NCI-H146 treated with DMSO at 0.1 percent for 48 hours (cell line): ENCODE measurements at regions not wholly inside any gene's neighbourhood (a gene's known extent, or its start where the extent isn't known, plus 50 kb on each side); places are given as distances from the start of the nearest gene placed in this dataset.

Experiments
- DNase-seq: peaks from one replicate; lab custom pipeline; 2025; ENCODE audit not compliant: unreplicated experiment; lab: John Stamatoyannopoulos, UW

- DNase-seq = no peak
These were observed 275.8 kb downstream of the FIGN start for GRCh38 chr2:163459986-163460385.

GRCh38 chr2:163456953-163457743 lies 278.7 kb downstream of the FIGN start:
- DNase-seq = no peak

GRCh38 chr2:163455815-163456214 lies 280.0 kb downstream of the FIGN start:
- DNase-seq = no peak

GRCh38 chr2:163453920-163454319 lies 281.9 kb downstream of the FIGN start:
- DNase-seq = no peak

GRCh38 chr2:163441603-163442002 lies 294.2 kb downstream of the FIGN start:
- DNase-seq = no peak

DNA sequence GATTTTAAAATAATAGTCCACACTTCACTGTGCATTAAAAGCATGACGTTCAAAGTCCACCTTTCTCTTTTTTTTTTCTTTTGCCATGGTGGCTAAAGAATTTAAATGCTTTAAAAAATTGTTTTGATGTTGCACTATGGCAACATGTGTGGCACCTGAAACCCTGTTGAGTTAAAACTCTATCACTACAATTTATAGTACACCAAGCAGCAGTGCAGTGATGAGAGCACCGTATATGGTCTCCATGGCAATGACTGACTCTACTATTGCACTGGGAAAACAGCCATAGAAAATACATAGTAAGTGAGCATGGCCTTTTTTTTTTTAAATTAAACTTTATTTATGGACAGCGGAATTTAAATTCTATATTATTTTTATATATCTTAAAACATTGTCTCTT lies 298.8 kb downstream of the FIGN start:
- no peak for DNase-seq

GRCh38 chr2:163428187-163428586 lies 307.6 kb downstream of the FIGN start:
- no peak for DNase-seq

- no peak for DNase-seq
These were observed 315.2 kb downstream of the FIGN start for GRCh38 chr2:163420604-163421003.

DNA sequence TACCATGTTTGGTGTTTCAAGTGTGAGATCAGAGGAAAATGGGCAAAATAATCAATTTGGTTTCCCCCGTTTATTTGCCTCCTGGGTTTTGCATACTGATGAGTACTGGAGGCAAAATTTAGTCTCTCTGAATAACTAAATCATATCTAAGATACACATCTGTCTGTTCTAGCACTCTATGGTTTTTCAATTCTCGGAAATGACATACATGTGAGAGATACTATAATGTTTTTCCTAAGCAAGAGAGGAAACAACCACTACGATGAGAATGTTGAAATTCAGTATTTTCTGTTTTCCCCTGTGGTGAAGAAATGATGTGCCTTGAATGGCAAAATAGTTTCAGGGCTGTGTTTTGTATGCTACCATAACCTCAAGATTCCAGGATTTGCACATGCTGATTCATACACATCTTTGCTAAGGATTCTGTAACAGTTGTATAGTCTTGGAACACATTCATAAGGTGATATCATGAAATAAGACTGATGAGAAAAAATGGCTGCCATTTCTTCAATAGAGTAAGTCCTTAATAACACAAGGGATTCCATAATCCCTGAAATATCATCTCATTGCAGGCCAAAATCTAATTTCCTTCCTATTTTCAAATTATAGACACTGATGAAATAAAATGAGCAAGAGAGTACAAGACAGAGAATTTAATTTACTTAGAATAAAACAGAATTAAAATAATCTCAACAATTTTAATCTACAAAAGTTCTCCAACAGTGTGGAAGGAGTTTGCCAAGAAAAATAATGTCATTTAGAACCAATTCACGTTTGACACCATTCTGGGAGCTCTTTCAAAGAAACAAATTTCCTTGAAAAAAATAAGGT lies 316.6 kb downstream of the FIGN start:
- no peak for DNase-seq

DNA sequence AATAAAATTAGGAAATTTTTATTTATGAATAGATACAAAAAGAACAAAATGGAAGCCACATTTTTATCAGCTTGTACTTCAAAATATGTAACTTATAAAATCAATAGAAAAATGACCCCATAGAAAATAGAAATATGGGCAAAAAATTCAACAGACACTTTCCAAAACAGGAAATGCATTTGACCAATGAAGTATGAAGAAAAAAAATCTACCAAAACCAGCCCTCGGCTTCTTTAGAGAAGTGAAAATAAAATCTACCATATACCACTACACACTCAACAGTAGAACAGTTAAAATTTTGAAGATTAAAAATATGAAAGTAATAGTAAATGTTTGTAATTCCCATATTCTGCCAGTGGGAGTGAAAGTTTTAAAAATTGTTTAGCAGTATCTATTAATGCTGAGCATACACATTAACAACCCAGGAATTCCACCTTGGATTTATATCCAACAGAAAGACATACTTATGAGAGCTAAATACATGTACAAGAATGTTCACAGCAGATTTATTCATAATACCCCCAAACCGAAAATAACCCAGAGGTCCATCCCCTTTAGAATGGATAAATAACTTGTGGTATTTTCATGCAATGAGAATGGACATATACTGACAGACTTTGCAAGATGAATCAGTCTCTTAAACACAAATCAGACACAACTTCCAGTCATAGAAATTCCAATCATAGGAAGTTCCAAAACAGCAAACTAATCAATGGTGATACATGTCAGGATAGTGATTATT lies 318.0 kb downstream of the FIGN start:
- DNase-seq = no peak

GRCh38 chr2:163414121-163414520 lies 321.7 kb downstream of the FIGN start:
- no peak for DNase-seq

DNA sequence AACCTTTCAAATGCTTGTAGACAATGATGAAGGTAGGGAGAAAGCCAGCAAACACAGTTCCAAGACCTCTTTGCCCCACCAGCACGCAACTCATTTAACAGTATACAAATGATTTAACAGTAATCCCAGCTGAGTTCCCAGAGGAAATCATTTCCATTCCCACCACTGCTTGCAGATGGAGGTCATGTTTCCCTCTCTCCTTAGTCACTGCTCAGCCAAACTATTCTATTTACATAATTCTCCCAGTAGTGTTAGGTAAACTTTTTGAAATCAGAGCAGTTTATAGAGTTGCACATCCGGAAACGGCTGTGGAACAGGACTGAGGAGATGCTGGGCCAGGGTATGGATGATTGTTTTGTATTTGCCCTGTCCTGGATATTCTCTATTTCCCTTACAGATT lies 328.5 kb downstream of the FIGN start:
- DNase-seq = no peak

- DNase-seq = no peak
These were observed 330.5 kb downstream of the FIGN start for GRCh38 chr2:163405298-163405697.

- no peak for DNase-seq
These were observed 334.3 kb downstream of the FIGN start for GRCh38 chr2:163401481-163401880.

- no peak for DNase-seq
These were observed 338.4 kb downstream of the FIGN start for GRCh38 chr2:163397451-163397850.

DNA sequence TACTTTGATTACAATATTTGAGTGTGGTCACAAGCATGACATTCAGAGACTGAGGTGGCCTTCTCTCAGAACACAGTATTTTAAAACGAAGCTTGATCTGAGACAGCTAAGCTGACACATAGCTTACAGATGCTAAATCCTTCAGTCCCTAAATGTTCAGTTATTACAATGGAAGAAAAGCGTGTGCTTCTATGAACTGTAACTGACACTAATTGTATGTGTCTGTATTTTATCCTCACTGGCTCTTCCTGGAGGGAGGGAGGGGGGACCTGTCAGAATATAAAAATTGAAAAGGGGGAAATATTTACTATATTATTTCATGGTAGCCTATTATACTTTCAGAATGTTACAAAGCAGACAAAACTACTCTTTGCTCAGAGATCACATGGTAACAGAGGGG lies 340.2 kb downstream of the FIGN start:
- no peak for DNase-seq

- no peak for DNase-seq
These were observed 346.0 kb downstream of the FIGN start for GRCh38 chr2:163389838-163390237.

GRCh38 chr2:163375472-163375871 lies 360.3 kb downstream of the FIGN start:
- no peak for DNase-seq

DNA sequence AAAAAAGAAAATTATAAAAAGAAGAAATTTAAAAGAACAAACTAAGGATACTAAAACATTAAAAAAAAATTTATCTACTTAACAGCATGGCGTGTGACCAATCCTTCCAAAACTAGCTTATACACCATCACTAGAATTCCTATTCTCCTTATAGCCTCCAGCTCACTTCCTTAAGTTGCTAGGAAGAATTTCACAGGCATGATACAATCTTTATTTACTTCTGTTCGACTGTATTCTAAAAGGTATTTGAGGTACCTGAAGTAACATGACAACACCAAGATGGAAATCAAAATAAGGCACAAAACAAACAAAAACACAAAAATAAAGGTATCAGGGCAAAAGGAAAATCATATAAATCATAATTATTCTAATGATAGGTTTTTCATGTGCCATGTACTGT lies 360.7 kb downstream of the FIGN start:
- DNase-seq = no peak

DNA sequence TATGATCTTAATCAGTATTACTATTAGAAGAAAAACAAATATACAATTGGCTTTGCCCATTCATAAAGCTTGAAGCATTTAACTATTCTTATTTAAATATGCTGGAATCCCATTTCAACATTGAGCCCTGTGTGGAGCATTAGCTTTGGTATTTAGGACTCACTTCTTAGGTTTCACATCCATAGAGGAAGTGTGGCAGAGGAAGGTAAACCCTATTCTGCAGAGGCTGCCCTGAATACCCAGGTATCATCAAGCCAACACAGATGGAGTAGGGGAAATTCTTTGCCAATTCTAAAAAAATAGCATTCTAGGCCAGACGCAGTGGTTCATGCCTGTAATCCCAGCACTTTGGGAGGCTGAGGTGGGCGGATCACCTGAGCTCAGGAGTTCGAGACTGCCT lies 361.5 kb downstream of the FIGN start:
- no peak for DNase-seq

- no peak for DNase-seq
These were observed 362.3 kb downstream of the FIGN start for GRCh38 chr2:163373496-163373895.
